ENCODE measurements at regions not wholly inside any gene's neighbourhood (a gene's known extent, or its start where the extent isn't known, plus 50 kb on each side); places are given as distances from the start of the nearest gene placed in this dataset.

DNA sequence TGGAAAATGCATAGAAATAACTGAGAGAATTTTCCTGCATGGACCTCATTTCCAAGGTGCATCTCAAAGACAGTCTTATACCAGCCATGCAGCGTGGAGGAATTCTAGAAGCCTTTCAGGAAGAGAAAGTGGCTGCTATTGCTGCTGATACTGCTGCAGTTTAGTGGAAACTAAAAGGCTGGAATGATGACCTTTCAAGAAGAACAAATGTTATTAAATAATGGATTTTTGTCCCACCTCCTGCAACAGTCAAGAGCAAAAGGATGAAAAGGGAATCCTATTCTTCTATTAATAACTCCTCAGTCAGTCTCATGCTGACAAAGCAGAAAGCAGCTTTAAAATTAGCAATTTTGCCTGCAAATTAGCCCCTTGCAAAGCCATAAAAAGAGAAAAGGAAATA lies 68.2 kb upstream of the C1orf87 start:
- Histone ChIP-seq H3K4me3 (ENCODE audit: low read depth, low read length) (no peak overlapping the region), H3K27me3 (ENCODE audit: control insufficient read depth, insufficient read depth, low read length) (no peaks in the 10 kb centered on the region), H3K36me3 (ENCODE audit: control insufficient read depth, insufficient read depth, low read length) (no peaks in the 10 kb centered on the region)
- no peak for DNase-seq (ENCODE audit: low read depth)
- TF ChIP-seq, protein P1, sequence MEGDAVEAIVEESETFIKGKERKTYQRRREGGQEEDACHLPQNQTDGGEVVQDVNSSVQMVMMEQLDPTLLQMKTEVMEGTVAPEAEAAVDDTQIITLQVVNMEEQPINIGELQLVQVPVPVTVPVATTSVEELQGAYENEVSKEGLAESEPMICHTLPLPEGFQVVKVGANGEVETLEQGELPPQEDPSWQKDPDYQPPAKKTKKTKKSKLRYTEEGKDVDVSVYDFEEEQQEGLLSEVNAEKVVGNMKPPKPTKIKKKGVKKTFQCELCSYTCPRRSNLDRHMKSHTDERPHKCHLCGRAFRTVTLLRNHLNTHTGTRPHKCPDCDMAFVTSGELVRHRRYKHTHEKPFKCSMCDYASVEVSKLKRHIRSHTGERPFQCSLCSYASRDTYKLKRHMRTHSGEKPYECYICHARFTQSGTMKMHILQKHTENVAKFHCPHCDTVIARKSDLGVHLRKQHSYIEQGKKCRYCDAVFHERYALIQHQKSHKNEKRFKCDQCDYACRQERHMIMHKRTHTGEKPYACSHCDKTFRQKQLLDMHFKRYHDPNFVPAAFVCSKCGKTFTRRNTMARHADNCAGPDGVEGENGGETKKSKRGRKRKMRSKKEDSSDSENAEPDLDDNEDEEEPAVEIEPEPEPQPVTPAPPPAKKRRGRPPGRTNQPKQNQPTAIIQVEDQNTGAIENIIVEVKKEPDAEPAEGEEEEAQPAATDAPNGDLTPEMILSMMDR (IDR thresholded peaks at IDR 0.05; ENCODE audit: insufficient read depth, low read depth, low read length): no peak
- ChIA-PET POLR2A (no interaction called here), CTCF (no interaction called here)

DNA sequence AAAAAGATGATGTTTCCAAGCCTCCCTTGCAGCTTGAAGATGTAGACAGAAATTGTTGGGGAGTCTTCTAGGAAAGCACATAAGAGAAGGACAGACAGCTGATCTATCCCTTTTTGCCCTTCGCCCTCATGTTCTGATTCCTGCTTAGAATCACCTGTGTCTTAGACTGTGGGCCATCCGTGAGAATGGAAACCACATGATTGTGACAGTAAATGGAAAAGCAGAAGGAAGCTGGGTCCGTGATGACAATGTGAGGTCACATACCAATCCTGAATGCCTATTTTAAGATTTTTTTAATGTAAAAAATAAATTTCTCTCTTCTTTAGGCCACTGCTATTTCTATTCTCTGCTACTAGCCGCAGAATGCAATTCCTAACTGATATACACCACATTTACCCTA lies 67.7 kb upstream of the C1orf87 start:
- H3K36me3 ChIP-seq (ENCODE audit: control insufficient read depth, insufficient read depth, low read length): no peaks in the 10 kb centered on the region
- DNase-seq (ENCODE audit: low read depth): no peak
- POLR2A ChIA-PET: no interaction called here
- no peak overlapping the region for H3K4me3 ChIP-seq (ENCODE audit: low read depth, low read length)
- H3K27me3 ChIP-seq (ENCODE audit: control insufficient read depth, insufficient read depth, low read length): no peaks in the 10 kb centered on the region
- TF ChIP-seq, protein P1 (IDR thresholded peaks at IDR 0.05; ENCODE audit: insufficient read depth, low read depth, low read length): no peak
- CTCF ChIA-PET: interaction anchor here (0.7 to 1.1 kb wide), 3 partner anchors 19 to 170 kb away, joined by 3 read pairs; no protein-coding TSS in a partner anchor

- Histone ChIP-seq H3K4me3 (ENCODE audit: low read depth, low read length) (no peak overlapping the region), H3K27me3 (ENCODE audit: control insufficient read depth, insufficient read depth, low read length) (no peaks in the 10 kb centered on the region), H3K36me3 (ENCODE audit: control insufficient read depth, insufficient read depth, low read length) (no peaks in the 10 kb centered on the region)
- CTCF ChIA-PET: no interaction called here
- TF ChIP-seq, protein P1 (IDR thresholded peaks at IDR 0.05; ENCODE audit: insufficient read depth, low read depth, low read length): no peak
- POLR2A ChIA-PET: no interaction called here
- DNase-seq (ENCODE audit: low read depth): no peak
These were observed 63.8 kb upstream of the C1orf87 start for GRCh38 chr1:60137406-60137805.

DNA sequence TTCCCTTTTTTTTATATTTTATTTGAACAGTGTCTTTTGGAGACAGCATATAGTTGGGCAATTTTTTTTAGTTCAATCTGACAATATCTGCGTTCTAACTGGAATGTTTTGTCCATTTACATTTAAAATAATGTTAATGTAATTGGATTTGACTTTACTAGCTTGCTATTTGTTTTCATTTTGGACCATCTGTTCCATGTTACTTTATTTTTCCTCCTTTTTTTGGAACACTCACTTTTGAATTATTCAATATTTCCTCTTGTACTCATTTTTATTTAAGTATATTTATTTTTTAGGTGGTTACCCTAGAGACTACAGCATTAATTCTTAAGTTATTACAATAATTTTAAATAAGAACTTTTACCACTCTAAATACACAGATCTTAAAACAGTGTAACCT lies 62.8 kb upstream of the C1orf87 start:
- no peak overlapping the region for H3K4me3 ChIP-seq (ENCODE audit: low read depth, low read length)
- TF ChIP-seq, protein P1 (IDR thresholded peaks at IDR 0.05; ENCODE audit: insufficient read depth, low read depth, low read length): no peak
- DNase-seq (ENCODE audit: low read depth): no peak
- POLR2A ChIA-PET: no interaction called here
- H3K36me3 ChIP-seq (ENCODE audit: control insufficient read depth, insufficient read depth, low read length): no peaks in the 10 kb centered on the region
- CTCF ChIA-PET: no interaction called here
- no peaks in the 10 kb centered on the region for H3K27me3 ChIP-seq (ENCODE audit: control insufficient read depth, insufficient read depth, low read length)

DNA sequence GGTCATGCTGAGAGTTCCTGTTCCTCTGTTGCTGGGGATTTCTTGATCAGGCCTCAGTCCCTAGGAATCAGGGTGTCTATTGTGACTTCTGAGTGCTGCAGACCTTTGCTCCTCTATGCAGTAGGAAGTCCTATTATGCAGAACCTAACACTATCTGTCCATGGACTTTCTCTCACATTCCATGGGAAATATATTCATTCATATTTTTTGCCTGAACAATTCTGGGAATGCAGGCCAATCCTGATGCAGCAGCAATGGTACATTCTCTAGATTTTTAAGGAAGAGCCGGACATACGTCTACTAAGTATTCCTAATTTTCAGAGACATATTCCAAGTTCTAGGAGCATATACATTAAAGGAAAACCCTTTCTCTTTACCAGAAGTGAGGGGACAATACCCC lies 61.1 kb upstream of the C1orf87 start:
- TF ChIP-seq, protein P1 (IDR thresholded peaks at IDR 0.05; ENCODE audit: insufficient read depth, low read depth, low read length): no peak
- no peak for DNase-seq (ENCODE audit: low read depth)
- CTCF ChIA-PET: no interaction called here
- Histone ChIP-seq H3K36me3 (ENCODE audit: control insufficient read depth, insufficient read depth, low read length) (no peaks in the 10 kb centered on the region), H3K27me3 (ENCODE audit: control insufficient read depth, insufficient read depth, low read length) (no peaks in the 10 kb centered on the region), H3K4me3 (ENCODE audit: low read depth, low read length) (no peak overlapping the region)
- POLR2A ChIA-PET: no interaction called here
